ENCODE measurements at regions not wholly inside any gene's neighbourhood (a gene's known extent, or its start where the extent isn't known, plus 50 kb on each side); places are given as distances from the start of the nearest gene placed in this dataset.
"Not testable (repeated sequence)": the region's sequence is repeated elsewhere in the genome, so short reads cannot be mapped to it uniquely, and the experiment has no call there.

DNA sequence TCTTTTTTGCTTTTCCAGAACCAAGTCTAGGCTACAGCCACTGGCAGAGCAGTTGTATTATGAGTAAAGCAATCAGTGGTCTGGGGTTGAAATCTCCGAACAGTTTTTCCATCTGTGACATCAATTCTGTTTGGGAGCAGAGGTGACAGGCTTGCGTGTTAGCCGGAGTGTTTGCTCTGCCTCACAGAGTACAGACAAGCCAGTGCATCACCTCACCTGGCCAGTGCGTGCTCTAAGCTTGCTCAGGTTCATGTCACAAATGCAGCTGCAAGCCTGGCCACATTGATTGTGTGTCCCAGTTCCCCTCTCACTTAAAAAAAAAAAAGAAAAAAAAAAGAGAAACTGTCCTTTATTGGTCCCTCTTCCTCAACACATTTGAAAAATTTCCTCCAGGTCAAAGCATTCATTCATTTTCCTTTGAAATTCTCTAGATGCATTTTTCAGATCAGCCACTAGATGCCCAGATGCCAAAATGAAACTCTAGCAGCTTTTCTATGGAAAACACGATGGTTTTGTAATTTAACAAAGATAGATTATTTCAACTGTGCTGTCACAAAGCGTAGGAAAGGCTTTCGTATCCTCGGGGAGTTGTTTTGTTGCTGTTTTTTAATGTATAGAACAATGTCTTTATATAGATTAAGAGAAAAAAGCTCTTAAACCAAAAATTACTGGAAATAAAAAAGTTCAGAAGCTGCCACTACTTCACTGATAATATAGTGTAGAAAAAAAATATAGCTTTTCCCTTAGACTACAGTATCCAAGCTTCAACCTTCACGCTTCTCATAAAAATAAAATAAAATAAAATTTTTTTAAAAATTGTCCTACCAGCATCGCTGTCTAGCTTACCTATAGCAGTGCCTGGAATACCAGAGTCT lies 585.5 kb downstream of the TLE1 start:
- DNase-seq = no peak

DNA sequence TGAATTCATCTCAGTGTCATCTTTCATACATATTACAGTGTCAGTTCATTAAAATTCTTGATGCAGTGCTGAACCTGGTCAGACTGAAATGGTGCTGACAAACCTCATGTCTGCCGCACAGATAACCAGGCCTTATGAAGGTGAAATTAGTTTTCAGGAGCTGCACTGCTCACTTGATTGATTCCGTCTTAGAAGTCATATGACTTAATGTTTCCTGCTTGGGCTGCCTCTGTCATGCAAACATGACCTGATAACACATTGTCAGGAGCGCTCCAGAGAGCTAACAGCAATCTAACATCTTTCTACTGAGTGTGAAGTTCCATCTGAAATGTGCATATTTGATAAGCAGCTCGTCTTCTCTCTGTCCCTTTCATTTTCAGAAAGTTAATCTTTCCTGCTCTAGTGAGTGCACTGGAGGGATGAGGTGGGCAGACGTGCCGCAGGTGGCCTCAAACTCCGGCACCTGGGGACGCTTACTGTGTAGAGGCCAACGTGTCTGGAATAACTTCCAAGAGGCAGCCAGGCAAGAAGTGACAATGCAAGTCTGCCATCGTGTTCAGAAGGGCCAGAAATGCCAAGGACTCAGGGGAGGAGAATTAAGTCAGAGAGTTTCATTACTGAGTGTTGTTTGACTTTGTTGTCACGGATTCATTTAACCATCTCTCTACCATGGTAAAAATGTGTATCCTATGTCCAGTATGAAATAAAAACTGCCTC lies 592.1 kb downstream of the TLE1 start:
- no peak for DNase-seq

DNA sequence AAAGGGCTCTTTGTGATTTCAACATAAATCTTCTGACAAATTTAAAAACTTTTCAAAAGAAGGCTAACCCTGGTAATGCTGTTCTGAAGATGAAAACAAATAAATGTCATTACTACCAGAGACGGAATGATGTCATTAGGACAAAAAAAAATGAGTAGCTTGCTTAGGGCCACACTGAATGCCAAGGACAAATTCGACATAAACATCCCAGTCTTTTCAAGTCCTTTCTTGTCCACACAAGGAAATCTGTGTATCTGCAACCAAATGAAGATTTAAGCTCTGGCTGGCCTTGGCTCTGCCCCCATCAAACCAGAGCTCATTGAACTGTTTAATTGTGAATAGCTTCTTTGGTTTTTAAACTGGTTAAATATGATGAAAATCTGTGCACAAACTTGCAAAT lies 592.7 kb downstream of the TLE1 start:
- DNase-seq = no peak

DNA sequence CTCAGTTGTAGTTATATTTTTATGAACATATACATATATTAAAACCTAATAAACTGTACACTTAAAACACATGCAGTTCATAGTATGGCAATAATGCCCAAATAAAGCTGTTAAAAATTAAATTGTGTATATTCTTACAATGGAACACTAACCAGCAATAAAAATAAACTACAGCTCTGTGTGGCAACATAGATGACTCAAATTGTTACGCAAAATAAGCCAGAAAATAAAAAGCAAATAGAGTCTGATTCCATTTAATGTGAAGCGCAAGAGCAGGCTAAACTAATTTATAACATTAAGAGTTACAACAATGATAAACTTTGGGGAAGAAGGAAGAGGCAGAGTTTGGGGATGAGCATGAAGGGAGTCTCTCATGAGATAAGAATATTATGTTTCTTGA lies 597.3 kb downstream of the TLE1 start:
- DNase-seq = no peak

DNA sequence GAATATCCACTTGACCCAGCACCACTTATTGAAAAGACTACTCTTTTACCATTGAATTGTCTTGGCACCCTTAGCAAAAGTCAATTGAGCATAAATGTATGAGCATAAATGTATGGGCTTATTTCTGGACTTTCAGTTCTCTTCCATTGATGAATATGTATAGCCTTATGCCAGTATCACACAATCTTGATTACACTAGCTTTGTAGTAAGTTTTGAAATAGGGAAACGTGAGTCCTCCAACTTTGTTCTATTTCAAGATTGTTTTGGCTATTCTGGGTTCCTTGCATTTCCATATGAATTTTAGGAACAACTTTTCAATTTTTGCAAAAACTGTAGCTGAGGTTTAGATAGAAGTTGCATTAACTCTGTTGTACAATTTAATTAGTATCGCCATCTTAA lies 601.0 kb downstream of the TLE1 start:
- DNase-seq = no peak

DNA sequence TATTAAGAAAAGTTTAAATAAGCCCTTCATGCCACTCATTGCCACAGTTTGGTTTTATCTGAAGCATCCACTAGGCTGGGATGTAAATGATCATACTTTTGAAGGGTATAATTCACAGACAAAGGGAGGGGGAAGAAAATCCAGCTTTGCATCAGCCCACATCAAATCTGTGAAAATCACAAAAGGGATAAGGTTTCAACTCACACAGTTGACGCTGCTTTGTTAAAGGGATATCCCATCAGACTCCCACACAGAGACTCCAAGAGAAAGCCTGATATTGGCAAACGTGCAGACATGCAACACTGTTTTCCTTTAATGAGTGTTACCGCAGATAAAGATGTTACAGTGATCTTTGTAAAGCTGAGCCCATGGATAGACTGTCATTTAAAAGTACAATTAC lies 602.9 kb downstream of the TLE1 start:
- DNase-seq = no peak

DNA sequence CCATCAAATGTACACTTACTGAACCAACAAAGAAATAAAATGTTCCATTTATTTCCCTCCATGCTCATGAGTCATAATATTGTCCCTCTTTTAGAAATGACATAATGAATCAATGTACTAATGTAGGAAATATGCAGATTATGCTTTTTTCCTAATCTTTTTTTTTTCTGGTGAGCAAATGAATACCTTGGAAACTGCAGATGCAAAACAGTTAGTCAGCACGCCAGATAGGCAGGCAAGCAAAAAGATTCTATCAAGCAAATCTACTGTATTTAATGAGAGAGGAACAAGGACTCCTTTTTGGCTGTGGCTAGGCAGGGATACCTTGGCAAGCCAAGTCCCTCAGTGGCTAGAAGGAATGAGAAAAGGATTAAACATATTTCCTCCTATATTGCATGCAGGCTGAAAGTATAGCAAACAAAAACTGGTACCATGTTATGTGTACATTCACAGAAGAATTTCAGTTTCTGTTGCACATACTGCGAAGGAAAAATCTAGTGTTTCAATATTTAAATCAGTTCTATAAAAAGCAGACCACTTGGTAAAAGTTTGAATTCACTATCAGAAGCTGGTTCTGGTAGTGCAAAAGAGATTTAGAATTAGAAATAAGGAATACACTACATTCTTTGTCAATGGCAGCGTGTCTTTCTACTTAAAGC lies 605.4 kb downstream of the TLE1 start:
- no peak for DNase-seq

DNA sequence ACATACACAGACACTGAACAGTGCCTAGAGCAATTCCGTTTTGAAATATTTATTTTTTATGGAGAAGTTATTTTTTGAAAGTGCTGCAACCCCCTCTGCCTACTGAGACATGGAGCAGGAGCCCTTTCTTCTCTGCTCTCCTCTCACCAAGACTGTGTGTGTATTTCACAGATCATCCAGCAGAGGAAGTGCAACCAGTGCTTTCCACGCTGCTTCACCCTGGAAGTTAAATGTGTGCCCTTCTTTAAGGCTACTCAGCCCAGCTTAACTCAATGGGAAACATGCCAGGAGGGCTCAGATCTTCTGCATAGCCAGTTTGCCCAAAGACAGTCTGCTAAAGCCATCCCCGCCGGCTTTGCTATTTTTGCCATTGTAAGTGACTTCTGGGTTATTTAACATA lies 606.3 kb downstream of the TLE1 start:
- no peak for DNase-seq

DNA sequence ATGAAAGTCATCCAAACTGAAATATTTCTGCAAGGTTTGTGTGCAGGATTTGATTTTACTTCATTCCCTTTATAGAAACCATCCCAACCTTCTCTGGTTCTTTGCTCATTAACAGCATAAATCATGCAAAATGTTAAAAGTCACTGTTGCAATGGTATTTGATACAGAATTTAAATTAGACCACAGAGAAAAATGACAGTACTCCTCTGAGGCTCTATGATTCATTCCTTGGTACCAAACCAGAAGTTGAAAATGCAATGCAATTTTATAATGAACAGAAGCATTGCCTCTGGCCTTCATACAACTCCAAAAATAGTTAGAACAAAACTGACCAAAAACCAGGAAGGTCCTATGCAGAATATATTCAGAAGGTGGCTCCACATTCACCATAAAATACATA lies 607.1 kb downstream of the TLE1 start:
- no peak for DNase-seq

DNA sequence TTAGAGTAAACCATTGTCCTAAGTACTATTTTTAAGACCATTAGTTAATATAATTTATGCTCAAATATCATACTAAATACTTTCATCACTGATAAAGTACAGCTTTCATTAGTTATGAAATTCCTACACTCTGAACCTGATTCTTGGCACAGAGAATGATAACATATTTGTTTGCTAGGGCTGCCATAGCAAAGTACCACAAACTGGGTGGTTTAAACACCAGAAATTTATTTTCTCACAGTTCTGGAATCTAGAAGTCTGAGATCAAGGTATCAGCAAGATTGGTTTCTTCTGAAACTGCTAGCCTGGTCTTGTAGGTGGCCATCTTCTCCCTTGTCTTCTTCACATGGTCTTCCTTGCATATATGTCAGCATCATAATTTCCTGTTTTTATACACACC lies 608.4 kb downstream of the TLE1 start:
- DNase-seq = no peak

DNA sequence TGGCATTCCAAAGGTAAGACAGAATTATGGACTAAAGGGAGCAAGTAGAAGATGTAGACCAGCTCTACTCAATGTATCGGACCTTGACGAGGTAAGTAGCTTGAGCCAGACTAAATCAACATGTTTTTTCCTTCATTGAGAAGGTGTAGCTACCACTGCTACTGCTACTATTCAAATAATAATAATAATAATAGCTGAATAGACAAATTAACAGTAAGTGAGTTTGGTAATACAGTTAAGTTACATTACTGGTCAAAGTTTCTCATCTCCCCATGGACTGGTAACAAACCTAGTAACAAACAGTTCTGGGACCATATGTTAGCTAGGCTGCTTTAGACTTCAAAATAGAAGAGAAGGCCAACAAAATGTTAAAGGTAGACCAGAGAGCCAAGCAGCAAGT lies 609.2 kb downstream of the TLE1 start:
- DNase-seq = no peak

DNA sequence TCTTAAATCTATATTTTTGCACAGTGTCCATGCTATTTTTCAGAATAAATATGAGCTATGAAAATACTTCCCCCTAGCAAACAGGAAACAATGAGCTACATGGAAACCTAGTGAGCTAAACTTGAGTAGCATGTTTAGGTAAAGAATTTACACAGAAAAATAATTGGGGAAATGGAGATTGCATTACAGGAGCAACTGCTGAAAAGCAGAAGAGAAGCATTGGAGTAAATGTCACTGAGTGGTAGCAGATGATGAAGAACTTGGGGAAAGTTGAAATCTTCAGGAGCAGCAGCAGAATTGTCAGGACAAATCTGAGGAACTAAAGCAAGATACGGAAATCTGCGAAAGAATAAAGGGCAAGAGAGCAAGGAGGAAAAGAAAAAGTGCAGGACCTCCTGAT lies 610.3 kb downstream of the TLE1 start:
- DNase-seq = no peak

DNA sequence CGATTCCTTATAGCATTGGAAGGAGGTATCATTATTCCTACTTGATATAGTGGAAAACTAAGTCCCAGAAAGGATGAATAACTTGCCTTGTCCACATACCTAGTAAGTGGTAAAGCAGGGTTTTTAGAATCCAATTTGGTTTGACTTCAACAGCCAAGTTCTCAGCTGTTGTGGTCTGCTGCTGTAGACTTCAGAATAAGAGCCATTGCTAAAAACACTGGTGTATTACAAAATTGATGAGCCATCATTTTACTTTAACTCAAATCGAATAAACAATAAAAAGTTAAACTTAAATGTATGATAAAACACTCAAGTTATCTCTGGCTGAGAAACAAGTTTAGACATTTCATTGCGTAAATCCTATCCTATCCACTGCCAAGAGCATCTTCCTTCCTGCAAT lies 610.8 kb downstream of the TLE1 start:
- DNase-seq = no peak

DNA sequence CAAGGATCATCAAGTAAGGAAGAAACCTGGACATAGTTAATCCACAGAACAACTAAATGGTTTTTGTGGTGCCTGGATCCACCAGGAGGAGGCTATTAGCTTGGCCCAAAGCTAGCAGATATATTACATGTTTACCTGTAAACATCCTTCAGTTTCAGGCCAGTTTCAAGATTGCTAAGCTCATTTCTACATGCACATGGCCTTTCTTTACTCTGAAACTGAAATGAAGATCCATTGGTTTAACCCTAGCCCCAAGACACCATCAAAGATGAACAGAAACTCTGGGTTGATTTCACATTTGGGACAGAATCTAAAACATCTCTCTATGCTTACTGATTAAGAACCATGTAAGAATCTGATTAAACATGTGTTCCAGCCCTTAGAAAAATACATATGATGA lies 611.8 kb downstream of the TLE1 start:
- no peak for DNase-seq

DNA sequence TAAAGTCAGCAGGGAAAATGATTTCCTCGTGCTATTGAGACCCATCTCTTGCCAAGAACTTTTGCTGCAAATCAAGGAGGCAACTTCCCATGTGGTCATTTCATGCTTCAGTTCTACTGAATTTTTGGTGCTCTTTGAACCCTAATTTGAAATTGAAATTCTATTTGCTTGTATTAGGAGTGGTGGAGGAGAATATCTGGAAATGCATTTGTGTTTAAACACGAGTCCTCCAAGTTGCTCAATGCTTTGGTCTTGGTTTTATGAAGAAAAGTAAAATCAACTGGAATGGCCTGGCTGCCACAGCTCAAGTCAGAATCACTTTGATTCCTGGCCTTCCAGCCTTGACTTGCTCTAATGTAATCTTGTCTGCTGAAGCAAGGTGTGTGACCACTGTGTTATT lies 613.2 kb downstream of the TLE1 start:
- DNase-seq = no peak

DNA sequence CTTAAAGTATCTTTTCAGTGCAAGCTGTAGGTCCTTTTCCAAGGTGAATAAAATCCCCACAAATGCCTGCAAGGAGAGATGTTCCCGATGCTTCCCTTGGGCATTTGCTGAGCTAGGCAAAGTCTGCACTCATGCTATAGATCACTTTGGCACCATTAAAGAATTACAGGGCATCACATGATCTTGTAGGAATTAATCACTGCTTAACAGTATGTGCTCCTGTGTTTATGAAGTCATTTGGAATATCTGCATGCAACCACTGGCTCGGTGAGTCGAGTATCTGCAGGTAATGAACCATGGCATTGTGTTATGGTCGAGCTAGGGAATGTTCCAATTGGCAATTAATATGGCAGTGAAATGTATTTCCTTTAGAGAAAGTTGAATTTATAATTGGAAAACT lies 615.1 kb downstream of the TLE1 start:
- no peak for DNase-seq

DNA sequence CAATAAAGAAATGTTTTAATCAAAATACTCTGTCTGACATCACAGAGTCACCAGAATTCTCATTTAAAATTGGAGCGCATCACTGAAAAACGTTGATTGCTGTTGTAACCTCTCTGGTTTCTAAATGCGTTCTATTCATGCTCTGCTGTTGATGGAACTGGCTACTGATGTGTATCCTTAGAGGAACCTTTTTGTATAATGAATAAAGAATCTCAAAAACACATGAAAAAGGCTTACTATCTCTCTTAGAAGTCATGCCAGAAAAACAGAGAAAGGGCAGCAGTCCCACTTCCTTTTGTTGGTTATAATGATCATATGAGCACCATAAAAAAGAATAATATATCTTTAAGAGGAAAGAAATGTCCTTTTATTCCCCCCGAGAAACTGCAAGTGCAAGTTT lies 615.5 kb downstream of the TLE1 start:
- DNase-seq = no peak

DNA sequence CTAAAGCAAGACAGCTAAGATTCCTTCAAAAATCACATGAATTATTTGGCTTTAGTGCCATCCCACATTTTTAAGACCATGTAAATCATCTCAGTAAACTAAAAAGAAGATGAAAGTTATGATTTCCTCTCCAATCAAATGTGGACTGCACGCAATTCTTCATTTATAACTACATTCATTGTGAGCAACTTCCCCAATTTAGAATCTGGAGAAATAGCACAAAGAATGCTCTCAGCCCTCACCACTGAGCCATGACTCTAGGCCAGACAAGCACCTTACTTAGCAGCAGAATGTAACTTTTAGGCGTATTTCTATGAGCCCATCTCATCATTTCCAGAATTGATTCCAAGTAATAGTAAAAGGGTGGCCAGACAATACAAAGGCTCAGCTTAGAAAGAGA lies 616.6 kb downstream of the TLE1 start:
- no peak for DNase-seq

DNA sequence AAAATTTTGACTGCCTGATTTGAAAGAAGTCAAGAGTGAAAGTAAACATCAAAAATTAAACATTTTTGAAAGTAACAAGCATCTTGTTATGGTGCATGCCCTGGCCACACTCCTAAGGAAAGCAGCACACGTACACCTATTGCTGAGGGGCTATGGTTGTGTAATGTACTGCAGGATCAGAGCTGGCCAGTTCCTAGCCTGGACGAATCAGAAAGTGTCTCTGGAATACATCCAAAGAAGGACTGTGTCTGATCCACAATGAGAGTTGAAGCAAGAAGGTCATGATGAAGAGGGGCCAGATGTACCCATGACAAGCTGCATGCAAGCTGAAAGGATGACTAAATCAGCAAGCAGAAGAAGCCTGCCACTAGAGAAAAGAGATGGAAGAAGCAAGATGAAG lies 618.2 kb downstream of the TLE1 start:
- DNase-seq = no peak

DNA sequence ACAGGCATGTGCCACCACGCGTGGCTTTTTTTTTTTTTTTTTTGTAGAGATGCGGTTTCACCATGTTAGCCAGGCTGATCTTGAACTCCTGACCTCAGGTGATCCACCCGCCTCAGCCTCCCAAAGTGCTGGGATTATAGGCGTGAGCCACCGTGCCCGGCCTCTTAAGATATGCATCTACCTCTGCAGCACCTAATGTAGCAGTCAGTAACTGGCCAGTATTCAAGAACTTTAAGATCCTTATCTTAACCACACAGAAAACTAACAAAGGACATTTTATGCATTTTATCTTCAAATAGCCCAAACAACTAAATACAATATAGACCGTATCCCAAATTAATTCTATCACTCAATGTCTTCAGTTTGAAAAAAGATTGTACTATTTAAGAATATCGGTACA lies 618.7 kb downstream of the TLE1 start:
- no peak for DNase-seq

DNA sequence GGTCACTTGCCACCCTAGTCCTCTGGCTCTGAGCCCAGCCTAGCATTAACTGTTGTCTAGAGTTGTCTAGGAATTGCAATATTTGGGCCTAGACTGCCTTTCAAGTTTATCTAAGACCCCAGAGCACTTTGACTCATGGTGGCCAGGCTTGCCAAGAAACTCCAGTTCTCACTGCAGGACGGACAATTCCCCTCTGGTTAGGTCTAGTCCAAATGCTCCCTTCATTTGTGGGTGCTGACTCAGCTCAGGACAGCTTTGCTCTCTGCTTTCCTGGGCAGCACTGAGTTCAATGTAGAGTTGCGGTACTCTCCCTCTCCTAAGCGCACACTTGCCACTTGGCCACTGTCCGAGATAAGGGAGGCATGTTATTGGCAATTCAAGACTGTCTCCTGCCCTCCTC lies 619.4 kb downstream of the TLE1 start:
- no peak for DNase-seq

DNA sequence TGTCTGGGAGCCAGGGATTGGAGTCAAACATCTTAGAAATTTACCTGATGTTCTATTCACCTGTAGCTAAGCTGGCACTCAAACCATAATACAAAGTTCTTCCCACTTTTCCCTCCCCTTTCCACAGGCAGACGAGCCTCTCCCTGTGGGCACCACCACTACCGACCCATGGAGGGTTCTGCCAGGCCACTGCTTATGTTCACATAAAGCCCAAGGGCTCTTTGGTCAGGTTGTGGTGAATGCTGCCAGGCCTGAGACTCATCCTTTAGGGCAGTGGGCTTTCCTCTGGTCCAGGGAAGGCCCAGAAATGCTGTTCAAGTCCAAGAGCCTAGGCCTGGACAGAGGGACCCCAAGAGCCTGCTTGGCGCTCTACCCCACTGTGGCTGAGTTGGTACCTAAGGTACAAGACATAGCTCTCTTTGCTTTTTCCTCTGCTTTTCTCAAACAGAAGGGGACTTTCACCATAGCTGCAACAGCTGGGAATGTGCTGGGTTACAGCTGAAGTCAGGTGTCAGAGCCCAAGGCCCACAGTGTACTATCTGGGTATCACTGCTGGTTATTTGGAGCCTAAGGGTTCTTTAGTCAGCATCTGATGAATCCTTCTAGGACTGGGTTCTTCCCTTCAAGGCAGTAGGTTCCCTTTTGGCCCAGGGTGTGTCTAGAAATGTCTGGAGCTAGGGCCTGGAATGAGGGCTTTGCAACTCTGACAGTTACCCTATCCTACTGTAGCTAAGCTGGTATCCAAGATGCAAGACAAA lies 620.1 kb downstream of the TLE1 start:
- no peak for DNase-seq

DNA sequence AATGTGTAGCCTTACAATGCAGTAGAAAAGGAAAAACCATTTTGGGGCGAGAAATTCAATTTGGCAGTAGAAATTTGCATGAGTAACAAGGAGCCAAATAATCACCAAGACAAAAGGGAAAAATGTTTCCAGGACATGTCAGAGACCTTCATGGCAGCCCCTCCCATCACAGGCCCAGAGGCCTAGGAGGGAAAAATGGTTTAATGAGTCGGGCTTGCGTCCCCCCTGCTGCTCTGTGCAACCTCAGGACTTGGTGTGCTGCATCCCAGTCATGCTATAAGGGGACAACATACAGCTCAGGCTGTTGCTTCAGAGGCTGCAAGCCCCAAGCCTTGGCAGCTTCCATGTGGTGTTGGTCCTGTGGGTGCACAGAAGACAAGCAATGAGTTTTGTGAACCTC lies 626.4 kb downstream of the TLE1 start:
- DNase-seq = not testable (repeated sequence)
